ENCODE measurements at regions not wholly inside any gene's neighbourhood (a gene's known extent, or its start where the extent isn't known, plus 50 kb on each side); places are given as distances from the start of the nearest gene placed in this dataset.

DNA sequence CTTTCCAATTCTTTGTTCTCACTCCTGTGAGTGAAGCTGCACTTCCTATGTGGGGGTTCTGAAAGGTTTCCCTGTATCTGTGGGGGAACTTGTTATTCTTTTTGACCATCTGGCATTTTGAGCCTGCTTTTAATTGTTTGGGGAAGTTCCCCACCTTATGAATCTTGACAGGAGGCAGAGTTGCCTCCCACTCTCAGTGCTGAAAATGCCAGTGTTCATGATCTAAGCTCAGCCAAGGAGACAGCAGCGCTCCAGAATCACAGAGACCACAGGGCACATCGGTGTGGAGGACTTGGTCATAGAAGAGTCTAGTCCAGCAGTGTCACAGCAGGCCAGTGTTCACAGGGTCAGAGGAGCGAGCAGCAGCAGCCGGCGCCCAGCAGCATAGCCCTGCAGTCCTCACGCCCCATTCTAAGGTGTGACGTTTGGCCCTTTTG lies 63.8 kb upstream of the PRDX6 start:
- no peak for TF ChIP-seq EZH2 (IDR thresholded peaks at IDR 0.05; ENCODE audit: low read depth)
- TF ChIP-seq, protein P1, sequence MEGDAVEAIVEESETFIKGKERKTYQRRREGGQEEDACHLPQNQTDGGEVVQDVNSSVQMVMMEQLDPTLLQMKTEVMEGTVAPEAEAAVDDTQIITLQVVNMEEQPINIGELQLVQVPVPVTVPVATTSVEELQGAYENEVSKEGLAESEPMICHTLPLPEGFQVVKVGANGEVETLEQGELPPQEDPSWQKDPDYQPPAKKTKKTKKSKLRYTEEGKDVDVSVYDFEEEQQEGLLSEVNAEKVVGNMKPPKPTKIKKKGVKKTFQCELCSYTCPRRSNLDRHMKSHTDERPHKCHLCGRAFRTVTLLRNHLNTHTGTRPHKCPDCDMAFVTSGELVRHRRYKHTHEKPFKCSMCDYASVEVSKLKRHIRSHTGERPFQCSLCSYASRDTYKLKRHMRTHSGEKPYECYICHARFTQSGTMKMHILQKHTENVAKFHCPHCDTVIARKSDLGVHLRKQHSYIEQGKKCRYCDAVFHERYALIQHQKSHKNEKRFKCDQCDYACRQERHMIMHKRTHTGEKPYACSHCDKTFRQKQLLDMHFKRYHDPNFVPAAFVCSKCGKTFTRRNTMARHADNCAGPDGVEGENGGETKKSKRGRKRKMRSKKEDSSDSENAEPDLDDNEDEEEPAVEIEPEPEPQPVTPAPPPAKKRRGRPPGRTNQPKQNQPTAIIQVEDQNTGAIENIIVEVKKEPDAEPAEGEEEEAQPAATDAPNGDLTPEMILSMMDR (conservative IDR thresholded peaks at IDR 0.05) = no peak
